Activated naive CD8-positive, alpha-beta T cell treated with anti-CD3 and anti-CD28 coated beads, Interleukin-2, amount 10 ng/mL, durations not matched to agents 7 days and 5 days (primary cell): ENCODE measurements at regions not wholly inside any gene's neighbourhood (a gene's known extent, or its start where the extent isn't known, plus 50 kb on each side); places are given as distances from the start of the nearest gene placed in this dataset.
"Not testable (repeated sequence)": the region's sequence is repeated elsewhere in the genome, so short reads cannot be mapped to it uniquely, and the experiment has no call there.

Source experiments
- ATAC-seq: fragments of 150-1000 bp; cut with Tn5 transposase; one replicate; pipeline ENCODE4 v1.10.0; 2021; ENCODE audit warnings: low read depth, moderate library complexity
- POLR2A ChIA-PET: fragments of 350-600 bp; sonication (Branson Sonifier 250); formaldehyde crosslinking; loops from one replicate; lab custom pipeline; 2021; ENCODE audit warnings: antibody characterized with exemption; lab: Charles Lee
- DNase-seq: peaks from one replicate; pipeline ENCODE4 v3.0.0; 2021
- H3K27ac Mint-ChIP-seq: one replicate; pipeline ENCODE4 v1.8.0; 2022; ENCODE audit warnings: mild to moderate bottlenecking, mixed read lengths
- H3K27me3 Mint-ChIP-seq: one replicate; pipeline ENCODE4 v1.8.0; 2022; ENCODE audit warnings: mild to moderate bottlenecking, moderate library complexity, mixed read lengths
- H3K36me3 Mint-ChIP-seq: one replicate; pipeline ENCODE4 v1.8.0; 2021; ENCODE audit warnings: mild to moderate bottlenecking, mixed read lengths
- H3K4me1 Mint-ChIP-seq: one replicate; pipeline ENCODE4 v1.8.0; 2021; ENCODE audit warnings: mixed read lengths
- H3K4me3 Mint-ChIP-seq: one replicate; pipeline ENCODE4 v1.8.0; 2022; ENCODE audit warnings: mild to moderate bottlenecking, moderate library complexity, mixed read lengths
- H3K9me3 Mint-ChIP-seq: one replicate; pipeline ENCODE4 v1.8.0; 2021; ENCODE audit warnings: mixed read lengths

DNA sequence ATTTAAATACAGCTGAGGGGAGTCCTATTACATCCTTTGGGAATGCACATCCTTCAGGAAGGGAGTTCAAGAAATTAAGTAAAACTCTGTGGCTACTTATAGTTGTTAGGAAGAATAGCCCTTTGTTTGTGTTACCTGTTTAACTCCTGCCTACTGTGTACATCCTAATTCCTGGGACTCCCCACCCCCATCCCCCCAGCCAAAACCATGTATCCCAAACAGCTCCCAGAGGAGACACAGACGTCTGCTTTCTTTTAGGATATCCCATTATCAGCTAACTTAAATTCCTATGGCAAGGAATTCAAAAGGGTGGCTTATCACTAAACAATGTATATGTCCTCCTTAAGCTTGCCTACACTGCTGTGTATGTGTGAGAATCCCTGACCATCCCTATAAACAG is 581.7 kb downstream of the DIPK2A start:
- H3K4me3 Mint-ChIP-seq: no peak overlapping the region
- H3K9me3 Mint-ChIP-seq: no peaks in the 10 kb centered on the region
- H3K27ac Mint-ChIP-seq: no peak overlapping the region
- POLR2A ChIA-PET: no interaction called here
- no peaks in the 10 kb centered on the region for H3K36me3 Mint-ChIP-seq
- DNase-seq (no peak), ATAC-seq (no peak)
- no peaks in the 10 kb centered on the region for H3K27me3 Mint-ChIP-seq
- no peaks in the 10 kb centered on the region for H3K4me1 Mint-ChIP-seq

- H3K4me3 Mint-ChIP-seq: no peak overlapping the region
- H3K4me1 Mint-ChIP-seq: no peaks in the 10 kb centered on the region
- DNase-seq (no peak), ATAC-seq (no peak)
- H3K27me3 Mint-ChIP-seq: no peaks in the 10 kb centered on the region
- no peaks in the 10 kb centered on the region for H3K9me3 Mint-ChIP-seq
- H3K36me3 Mint-ChIP-seq: no peaks in the 10 kb centered on the region
- POLR2A ChIA-PET: no interaction called here
- no peak overlapping the region for H3K27ac Mint-ChIP-seq
Observed at GRCh38 chr3:144554889-144555288, 583.3 kb downstream of the DIPK2A start.

DNA sequence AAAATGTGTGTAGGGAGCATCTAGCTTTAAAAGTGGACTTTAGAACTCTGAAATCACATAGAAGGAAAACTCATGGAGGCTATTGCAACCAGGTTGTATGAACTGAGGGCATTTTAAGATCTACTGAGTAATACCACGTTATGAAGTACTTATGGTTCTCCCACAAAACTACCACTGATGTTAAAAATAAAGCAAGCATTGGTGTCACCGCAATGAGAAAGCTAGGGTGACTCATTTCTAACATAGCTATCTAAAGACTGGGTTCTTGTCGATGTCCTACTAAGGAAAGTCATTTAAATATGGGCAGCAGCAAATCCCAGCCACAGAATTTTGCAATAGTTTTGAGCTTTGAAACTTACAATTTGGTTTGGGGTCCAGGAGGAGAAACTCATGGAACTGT is 584.8 kb downstream of the DIPK2A start:
- Mint-ChIP-seq H3K4me3 (no peak overlapping the region), H3K36me3 (no peaks in the 10 kb centered on the region), H3K27ac (no peak overlapping the region), H3K4me1 (no peaks in the 10 kb centered on the region), H3K9me3 (no peaks in the 10 kb centered on the region), H3K27me3 (no peaks in the 10 kb centered on the region)
- POLR2A ChIA-PET: no interaction called here
- DNase-seq: no peak
- ATAC-seq: no peak

DNA sequence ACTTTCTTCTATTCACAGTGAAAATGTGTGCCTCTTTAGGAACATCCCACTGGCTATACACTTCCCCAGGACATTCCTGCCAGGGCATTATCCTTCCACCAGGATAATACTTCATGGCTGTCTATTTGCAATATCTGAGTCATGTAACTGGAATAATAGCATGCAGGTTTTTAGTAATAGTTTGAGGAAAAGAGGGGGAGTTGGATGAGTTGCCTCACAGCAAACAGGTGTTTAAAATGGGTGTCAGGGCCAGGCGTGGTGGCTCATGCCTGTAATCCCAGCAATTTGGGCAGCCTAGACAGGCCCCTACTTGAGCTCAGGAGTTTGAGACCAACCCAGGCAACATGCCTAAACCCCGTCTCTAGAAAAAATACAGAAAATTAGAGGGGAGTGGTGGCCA is 585.9 kb downstream of the DIPK2A start:
- POLR2A ChIA-PET: no interaction called here

GRCh38 chr3:144564011-144564410 is 592.4 kb downstream of the DIPK2A start:
- ATAC-seq: no peak
- Mint-ChIP-seq H3K4me1 (no peaks in the 10 kb centered on the region), H3K4me3 (no peak overlapping the region), H3K27me3 (peaks cover 2% of the 10 kb centered on the region), H3K27ac (no peak overlapping the region), H3K9me3 (no peaks in the 10 kb centered on the region), H3K36me3 (no peaks in the 10 kb centered on the region)
- no peak for DNase-seq
- POLR2A ChIA-PET: no interaction called here

More for the DNA sequence above, 585.9 kb downstream of the DIPK2A start:
- peaks cover 2% of the 10 kb centered on the region for H3K27me3 Mint-ChIP-seq
- H3K4me1 Mint-ChIP-seq: no peaks in the 10 kb centered on the region
- no peaks in the 10 kb centered on the region for H3K36me3 Mint-ChIP-seq
- DNase-seq: no peak
- no peak for ATAC-seq
- H3K9me3 Mint-ChIP-seq: no peaks in the 10 kb centered on the region
- H3K27ac Mint-ChIP-seq: no peak overlapping the region
- no peak overlapping the region for H3K4me3 Mint-ChIP-seq

DNA sequence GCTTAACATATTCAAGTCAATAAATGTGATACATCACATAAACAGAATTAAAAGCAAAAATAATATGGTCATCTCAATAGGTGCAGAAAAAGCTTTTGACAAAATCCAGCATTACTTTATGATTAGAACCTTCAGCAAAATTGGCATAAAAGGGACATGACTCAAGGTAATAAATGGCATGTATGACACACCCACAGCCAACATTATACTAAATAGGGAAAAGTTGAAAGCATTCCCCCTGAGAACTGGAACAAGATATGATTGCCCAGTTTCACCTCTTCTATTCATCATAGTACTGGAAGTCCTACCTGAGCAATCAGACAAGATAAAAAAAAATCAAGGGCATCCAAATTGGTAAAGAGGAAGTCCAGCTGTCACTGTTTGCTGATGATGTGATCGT is 594.7 kb downstream of the DIPK2A start:
- H3K4me1 Mint-ChIP-seq: no peaks in the 10 kb centered on the region
- H3K9me3 Mint-ChIP-seq: no peaks in the 10 kb centered on the region
- DNase-seq: no peak
- peaks cover 2% of the 10 kb centered on the region for H3K27me3 Mint-ChIP-seq
- no peak overlapping the region for H3K4me3 Mint-ChIP-seq
- H3K36me3 Mint-ChIP-seq: no peaks in the 10 kb centered on the region
- ATAC-seq: no peak
- POLR2A ChIA-PET: no interaction called here
- no peak overlapping the region for H3K27ac Mint-ChIP-seq

DNA sequence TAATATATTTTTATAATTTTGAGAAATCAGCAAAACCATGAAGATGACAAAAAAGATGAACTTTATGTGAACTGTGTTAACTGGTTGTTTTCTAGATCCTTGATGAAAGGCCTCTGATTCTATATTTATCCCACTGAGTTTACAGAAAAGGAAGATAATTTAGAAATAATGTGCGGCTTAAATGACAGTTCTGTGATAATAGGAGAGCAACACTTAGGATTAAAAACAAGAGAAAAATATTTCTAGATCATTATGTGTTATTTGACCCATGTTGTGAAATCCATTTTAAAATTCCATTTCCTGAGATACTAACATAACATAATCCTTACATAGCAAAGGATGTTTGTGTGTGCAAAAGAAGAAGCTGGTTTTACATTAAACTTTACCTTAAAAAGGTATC is 598.0 kb downstream of the DIPK2A start:
- no peak overlapping the region for H3K4me3 Mint-ChIP-seq
- ATAC-seq: no peak
- no peaks in the 10 kb centered on the region for H3K9me3 Mint-ChIP-seq
- no peaks in the 10 kb centered on the region for H3K27me3 Mint-ChIP-seq
- no peak for DNase-seq
- no peaks in the 10 kb centered on the region for H3K4me1 Mint-ChIP-seq
- POLR2A ChIA-PET: no interaction called here
- H3K36me3 Mint-ChIP-seq: no peaks in the 10 kb centered on the region
- H3K27ac Mint-ChIP-seq: no peak overlapping the region

GRCh38 chr3:144583871-144584270 is 612.2 kb downstream of the DIPK2A start:
- no peaks in the 10 kb centered on the region for H3K4me1 Mint-ChIP-seq
- POLR2A ChIA-PET: no interaction called here
- H3K27ac Mint-ChIP-seq: no peak overlapping the region
- DNase-seq (no peak), ATAC-seq (no peak)
- no peaks in the 10 kb centered on the region for H3K36me3 Mint-ChIP-seq
- no peak overlapping the region for H3K4me3 Mint-ChIP-seq
- no peaks in the 10 kb centered on the region for H3K9me3 Mint-ChIP-seq
- peaks cover 1% of the 10 kb centered on the region for H3K27me3 Mint-ChIP-seq

DNA sequence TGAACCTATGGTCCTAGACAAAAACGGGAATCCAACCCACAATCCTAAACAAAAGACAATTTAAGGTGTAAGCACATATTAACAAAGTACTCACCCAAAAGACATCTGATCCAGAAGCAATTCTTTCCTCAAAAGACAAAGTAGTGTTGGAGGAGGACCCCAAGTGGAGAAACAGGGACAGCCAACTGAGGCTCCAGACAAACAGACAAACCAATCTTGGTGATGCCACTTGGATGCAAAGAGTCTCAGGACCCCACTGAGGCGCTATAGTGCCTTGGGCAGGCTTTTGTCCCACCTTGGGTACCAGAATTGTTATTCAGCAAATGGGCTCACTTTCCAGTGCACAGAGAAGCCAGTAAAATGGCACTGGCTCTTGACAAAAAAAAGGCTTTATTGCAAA is 613.8 kb downstream of the DIPK2A start:
- ATAC-seq: no peak
- Mint-ChIP-seq H3K36me3 (no peaks in the 10 kb centered on the region), H3K9me3 (no peaks in the 10 kb centered on the region), H3K4me1 (no peaks in the 10 kb centered on the region), H3K4me3 (no peak overlapping the region), H3K27ac (no peak overlapping the region), H3K27me3 (no peaks in the 10 kb centered on the region)
- POLR2A ChIA-PET: no interaction called here
- DNase-seq: no peak

DNA sequence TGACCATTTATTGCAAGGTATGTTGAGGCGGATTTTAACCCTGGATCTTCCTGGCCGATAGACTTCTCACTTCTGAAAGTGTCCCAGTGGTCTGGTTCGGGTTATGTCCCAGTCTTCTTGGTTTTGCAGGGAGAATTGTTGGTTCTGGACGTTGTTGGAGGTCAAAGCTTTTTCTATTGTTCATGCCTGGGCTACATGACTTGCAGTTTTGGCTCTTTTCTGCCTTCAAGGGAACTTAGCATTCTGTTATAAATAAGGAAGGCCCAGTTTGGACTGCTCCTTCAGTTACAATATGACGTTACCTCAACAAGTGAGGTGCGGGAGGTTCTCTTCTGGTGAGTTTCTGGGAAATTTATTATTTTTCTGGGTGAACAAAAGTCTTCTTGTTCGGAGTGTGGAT is 614.3 kb downstream of the DIPK2A start:
- ATAC-seq (no peak), DNase-seq (no peak)
- no peaks in the 10 kb centered on the region for H3K9me3 Mint-ChIP-seq
- H3K36me3 Mint-ChIP-seq: no peaks in the 10 kb centered on the region
- no peaks in the 10 kb centered on the region for H3K27me3 Mint-ChIP-seq
- POLR2A ChIA-PET: no interaction called here
- H3K4me3 Mint-ChIP-seq: no peak overlapping the region
- no peak overlapping the region for H3K27ac Mint-ChIP-seq
- no peaks in the 10 kb centered on the region for H3K4me1 Mint-ChIP-seq

DNA sequence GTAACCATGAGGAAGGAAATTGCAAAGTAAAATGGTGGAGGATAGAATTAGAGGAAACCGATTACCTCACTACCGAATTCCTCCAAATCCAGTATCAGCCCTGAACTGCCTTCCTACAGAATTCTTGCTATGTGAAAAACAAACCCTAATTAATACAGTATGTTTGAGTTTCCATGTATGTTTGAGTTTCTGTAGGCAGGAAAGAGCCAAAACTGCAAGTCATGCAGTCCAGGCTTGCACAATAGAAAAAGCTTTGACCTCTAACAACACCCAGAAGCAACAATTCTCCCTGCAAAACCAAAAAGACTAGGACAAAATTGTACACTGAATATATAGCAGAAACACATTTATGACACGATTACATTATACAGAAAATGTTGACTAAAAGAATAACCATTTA is 614.8 kb downstream of the DIPK2A start:
- no peaks in the 10 kb centered on the region for H3K4me1 Mint-ChIP-seq
- H3K27me3 Mint-ChIP-seq: no peaks in the 10 kb centered on the region
- no peak overlapping the region for H3K4me3 Mint-ChIP-seq
- H3K36me3 Mint-ChIP-seq: no peaks in the 10 kb centered on the region
- no peak overlapping the region for H3K27ac Mint-ChIP-seq
- DNase-seq: no peak
- POLR2A ChIA-PET: no interaction called here
- ATAC-seq: no peak
- no peaks in the 10 kb centered on the region for H3K9me3 Mint-ChIP-seq

GRCh38 chr3:144590854-144591253 is 619.2 kb downstream of the DIPK2A start:
- no peak overlapping the region for H3K4me3 Mint-ChIP-seq
- POLR2A ChIA-PET: no interaction called here

DNA sequence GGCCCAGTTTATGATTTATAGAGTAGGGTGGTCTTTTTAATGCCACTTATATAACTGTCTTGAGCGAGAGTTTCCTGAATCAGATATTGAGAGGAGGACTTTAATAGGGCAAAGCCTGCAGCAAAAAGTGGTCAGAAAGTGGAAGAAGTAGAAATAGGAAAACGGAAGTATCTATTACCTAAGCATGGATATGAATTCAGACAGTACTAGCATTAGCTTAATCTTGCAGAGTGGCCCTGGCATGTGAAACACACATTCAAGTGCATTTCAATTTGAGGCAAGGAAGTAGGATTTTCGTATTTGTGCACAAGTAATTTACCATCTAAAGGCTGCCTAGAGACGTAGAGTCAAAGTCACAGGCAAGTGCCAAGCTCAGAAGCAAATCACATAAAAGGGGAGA is 622.3 kb downstream of the DIPK2A start:
- ATAC-seq (no peak), DNase-seq (no peak)
- no peak overlapping the region for H3K27ac Mint-ChIP-seq
- H3K4me1 Mint-ChIP-seq: no peaks in the 10 kb centered on the region
- H3K36me3 Mint-ChIP-seq: no peaks in the 10 kb centered on the region
- peaks cover 3% of the 10 kb centered on the region for H3K9me3 Mint-ChIP-seq
- POLR2A ChIA-PET: no interaction called here
- no peak overlapping the region for H3K4me3 Mint-ChIP-seq
- H3K27me3 Mint-ChIP-seq: no peaks in the 10 kb centered on the region

More at GRCh38 chr3:144590854-144591253, 619.2 kb downstream of the DIPK2A start:
- DNase-seq (no peak), ATAC-seq (no peak)
- no peak overlapping the region for H3K27ac Mint-ChIP-seq
- no peaks in the 10 kb centered on the region for H3K36me3 Mint-ChIP-seq
- no peaks in the 10 kb centered on the region for H3K4me1 Mint-ChIP-seq
- H3K27me3 Mint-ChIP-seq: no peaks in the 10 kb centered on the region
- H3K9me3 Mint-ChIP-seq: no peaks in the 10 kb centered on the region

GRCh38 chr3:144620236-144620635 is 648.6 kb downstream of the DIPK2A start:
- H3K4me3 Mint-ChIP-seq, H3K27me3 Mint-ChIP-seq, H3K4me1 Mint-ChIP-seq, ATAC-seq, DNase-seq, H3K9me3 Mint-ChIP-seq, H3K36me3 Mint-ChIP-seq, H3K27ac Mint-ChIP-seq, POLR2A ChIA-PET: not testable (repeated sequence)

- ATAC-seq (no peak), DNase-seq (no peak)
- H3K9me3 Mint-ChIP-seq: no peaks in the 10 kb centered on the region
- H3K27ac Mint-ChIP-seq: no peak overlapping the region
- POLR2A ChIA-PET: no interaction called here
- no peaks in the 10 kb centered on the region for H3K36me3 Mint-ChIP-seq
- H3K4me1 Mint-ChIP-seq: no peaks in the 10 kb centered on the region
- H3K4me3 Mint-ChIP-seq: no peak overlapping the region
- no peaks in the 10 kb centered on the region for H3K27me3 Mint-ChIP-seq
Observed at GRCh38 chr3:144622845-144623244, 651.2 kb downstream of the DIPK2A start.
